Activated T-cell treated with anti-CD3 and anti-CD28 coated beads, Interleukin-2, amount 50 U/mL, for 72 hours (primary cell): ENCODE measurements at regions not wholly inside any gene's neighbourhood (a gene's known extent, or its start where the extent isn't known, plus 50 kb on each side); places are given as distances from the start of the nearest gene placed in this dataset.
"Not testable (repeated sequence)": the region's sequence is repeated elsewhere in the genome, so short reads cannot be mapped to it uniquely, and the experiment has no call there.

ENCODE experiments used
- ATAC-seq, 2 donors: fragments of 150-1000 bp; cut with Tn5 transposase; replicated peaks in 1 of 2; 2 replicates each; pipeline ENCODE4 v1.10.0; 2021; ENCODE audit warnings: moderate library complexity in 2 of 2, mild to moderate bottlenecking in 1 of 2
- DNase-seq, 2 donors: peaks; one replicate each; pipeline ENCODE4 v3.0.0; 2021 to 2022; ENCODE audit warnings: mixed read lengths in 1 of 2
- H3K27ac Mint-ChIP-seq: one replicate; pipeline ENCODE4 v1.8.0; 2022; ENCODE audit warnings: mild to moderate bottlenecking, moderate library complexity, mixed read lengths
- H3K27me3 Mint-ChIP-seq: one replicate; pipeline ENCODE4 v1.8.0; 2022; ENCODE audit warnings: low read depth, mixed read lengths
- H3K36me3 Mint-ChIP-seq, 2 donors: one replicate each; pipeline ENCODE4 v1.8.0; 2022; ENCODE audit warnings: mixed read lengths in 2 of 2, mild to moderate bottlenecking in 1 of 2; ENCODE audit not compliant: insufficient read depth in 2 of 2
- H3K4me1 Mint-ChIP-seq: one replicate; pipeline ENCODE4 v1.8.0; 2022; ENCODE audit warnings: low read depth, mixed read lengths
- H3K4me3 Mint-ChIP-seq, 2 donors: one replicate each; pipeline ENCODE4 v1.8.0; 2022; ENCODE audit warnings: mild to moderate bottlenecking in 2 of 2, mixed read lengths in 2 of 2, moderate library complexity in 2 of 2
- H3K9me3 Mint-ChIP-seq, 2 donors: one replicate each; pipeline ENCODE4 v1.8.0; 2022; ENCODE audit warnings: mixed read lengths in 2 of 2

GRCh38 chr3:33941804-33942203, 143.4 kb downstream of the PDCD6IP start:
- no peaks in the 10 kb centered on the region for H3K36me3 Mint-ChIP-seq
- ATAC-seq (peak; percentile 80 to 93), DNase-seq (peak; percentile 2 to 4)
- no peak overlapping the region for H3K27ac Mint-ChIP-seq
- peaks cover 41% of the 10 kb centered on the region for H3K27me3 Mint-ChIP-seq
- peaks cover 29% of the 10 kb centered on the region for H3K4me1 Mint-ChIP-seq
- H3K9me3 Mint-ChIP-seq, result no peaks in the 10 kb centered on the region
- no peak overlapping the region for H3K4me3 Mint-ChIP-seq

GRCh38 chr3:33942483-33943150, 144.2 kb downstream of the PDCD6IP start:
- no peak overlapping the region for H3K27ac Mint-ChIP-seq
- DNase-seq, result no peak
- H3K4me3 Mint-ChIP-seq, result no peak overlapping the region
- peaks cover 29% of the 10 kb centered on the region for H3K4me1 Mint-ChIP-seq
- peaks cover 39% of the 10 kb centered on the region for H3K27me3 Mint-ChIP-seq
- ATAC-seq, result no peak
- H3K36me3 Mint-ChIP-seq, result no peaks in the 10 kb centered on the region
- no peaks in the 10 kb centered on the region for H3K9me3 Mint-ChIP-seq

- peaks cover 34% of the 10 kb centered on the region for H3K27me3 Mint-ChIP-seq
- H3K36me3 Mint-ChIP-seq, result no peaks in the 10 kb centered on the region
- H3K4me3 Mint-ChIP-seq, result no peak overlapping the region
- H3K27ac Mint-ChIP-seq, result no peak overlapping the region
- peaks cover 29% of the 10 kb centered on the region for H3K4me1 Mint-ChIP-seq
- H3K9me3 Mint-ChIP-seq, result no peaks in the 10 kb centered on the region
- no peak for ATAC-seq
- DNase-seq, result no peak
Observed at GRCh38 chr3:33943277-33943676, 144.8 kb downstream of the PDCD6IP start.

GRCh38 chr3:33946612-33947011, 148.2 kb downstream of the PDCD6IP start:
- DNase-seq, H3K9me3 Mint-ChIP-seq, ATAC-seq, H3K36me3 Mint-ChIP-seq, H3K27ac Mint-ChIP-seq, H3K4me3 Mint-ChIP-seq: not testable (repeated sequence)
- Mint-ChIP-seq H3K4me1 (peaks cover 13% of the 10 kb centered on the region), H3K27me3 (peaks cover 27% of the 10 kb centered on the region)

GRCh38 chr3:33947272-33948195, 149.1 kb downstream of the PDCD6IP start:
- Mint-ChIP-seq H3K36me3 (no peaks in the 10 kb centered on the region), H3K4me1 (peaks cover 4% of the 10 kb centered on the region), H3K9me3 (no peaks in the 10 kb centered on the region), H3K27ac (no peak overlapping the region), H3K4me3 (no peak overlapping the region), H3K27me3 (peaks cover 30% of the 10 kb centered on the region)
- no peak for ATAC-seq
- DNase-seq, result no peak

- Mint-ChIP-seq H3K4me1 (no peaks in the 10 kb centered on the region), H3K27me3 (peaks cover 24% of the 10 kb centered on the region), H3K27ac (no peak overlapping the region), H3K9me3 (no peaks in the 10 kb centered on the region), H3K4me3 (no peak overlapping the region), H3K36me3 (no peaks in the 10 kb centered on the region)
- no peak for ATAC-seq
- DNase-seq, result no peak
Observed at GRCh38 chr3:33949074-33949473, 150.6 kb downstream of the PDCD6IP start.

GRCh38 chr3:33954956-33955355, 156.5 kb downstream of the PDCD6IP start:
- Mint-ChIP-seq H3K27me3 (peaks cover 16% of the 10 kb centered on the region), H3K36me3 (no peaks in the 10 kb centered on the region)

GRCh38 chr3:33956206-33956605, 157.8 kb downstream of the PDCD6IP start:
- ATAC-seq, result no peak
- Mint-ChIP-seq H3K4me1 (no peaks in the 10 kb centered on the region), H3K4me3 (no peak overlapping the region), H3K36me3 (no peaks in the 10 kb centered on the region), H3K9me3 (no peaks in the 10 kb centered on the region), H3K27ac (no peak overlapping the region), H3K27me3 (peaks cover 14% of the 10 kb centered on the region)
- no peak for DNase-seq

More at GRCh38 chr3:33954956-33955355, 156.5 kb downstream of the PDCD6IP start:
- ATAC-seq (no peak), DNase-seq (no peak)
- Mint-ChIP-seq H3K4me1 (no peaks in the 10 kb centered on the region), H3K4me3 (no peak overlapping the region), H3K9me3 (no peaks in the 10 kb centered on the region), H3K27ac (no peak overlapping the region)

- no peak overlapping the region for H3K4me3 Mint-ChIP-seq
- no peak overlapping the region for H3K27ac Mint-ChIP-seq
- no peaks in the 10 kb centered on the region for H3K36me3 Mint-ChIP-seq
- H3K9me3 Mint-ChIP-seq, result no peaks in the 10 kb centered on the region
- no peaks in the 10 kb centered on the region for H3K4me1 Mint-ChIP-seq
- ATAC-seq, result no peak
- no peak for DNase-seq
- peaks cover 8% of the 10 kb centered on the region for H3K27me3 Mint-ChIP-seq
Observed at GRCh38 chr3:33956776-33957175, 158.3 kb downstream of the PDCD6IP start.

GRCh38 chr3:33957176-33957575, 158.7 kb downstream of the PDCD6IP start:
- no peak for DNase-seq
- Mint-ChIP-seq H3K27me3 (peaks cover 7% of the 10 kb centered on the region), H3K4me1 (no peaks in the 10 kb centered on the region), H3K9me3 (no peaks in the 10 kb centered on the region), H3K4me3 (no peak overlapping the region), H3K36me3 (no peaks in the 10 kb centered on the region), H3K27ac (no peak overlapping the region)
- ATAC-seq, result no peak

GRCh38 chr3:33958661-33959060, 160.2 kb downstream of the PDCD6IP start:
- H3K4me1 Mint-ChIP-seq, result no peaks in the 10 kb centered on the region
- H3K27ac Mint-ChIP-seq, result no peak overlapping the region
- no peak overlapping the region for H3K4me3 Mint-ChIP-seq
- ATAC-seq (no peak), DNase-seq (no peak)
- peaks cover 0 to 2% of the 10 kb centered on the region in 2 donors for H3K9me3 Mint-ChIP-seq
- H3K36me3 Mint-ChIP-seq, result no peaks in the 10 kb centered on the region
- peaks cover 7% of the 10 kb centered on the region for H3K27me3 Mint-ChIP-seq

GRCh38 chr3:33962396-33962795, 164.0 kb downstream of the PDCD6IP start:
- no peak overlapping the region for H3K27ac Mint-ChIP-seq
- no peak overlapping the region for H3K4me3 Mint-ChIP-seq
- H3K4me1 Mint-ChIP-seq, result no peaks in the 10 kb centered on the region
- no peak for ATAC-seq
- peaks cover under 1 to 2% of the 10 kb centered on the region in 2 donors for H3K9me3 Mint-ChIP-seq
- H3K36me3 Mint-ChIP-seq, result no peaks in the 10 kb centered on the region
- peaks cover 7% of the 10 kb centered on the region for H3K27me3 Mint-ChIP-seq
- no peak for DNase-seq

- H3K4me3 Mint-ChIP-seq, H3K27ac Mint-ChIP-seq, DNase-seq, H3K9me3 Mint-ChIP-seq, H3K27me3 Mint-ChIP-seq, H3K4me1 Mint-ChIP-seq, ATAC-seq, H3K36me3 Mint-ChIP-seq: not testable (repeated sequence)
Observed at GRCh38 chr3:33970180-33970579, 171.8 kb downstream of the PDCD6IP start.
